ENCODE measurements at regions not wholly inside any gene's neighbourhood (a gene's known extent, or its start where the extent isn't known, plus 50 kb on each side); places are given as distances from the start of the nearest gene placed in this dataset.

DNA sequence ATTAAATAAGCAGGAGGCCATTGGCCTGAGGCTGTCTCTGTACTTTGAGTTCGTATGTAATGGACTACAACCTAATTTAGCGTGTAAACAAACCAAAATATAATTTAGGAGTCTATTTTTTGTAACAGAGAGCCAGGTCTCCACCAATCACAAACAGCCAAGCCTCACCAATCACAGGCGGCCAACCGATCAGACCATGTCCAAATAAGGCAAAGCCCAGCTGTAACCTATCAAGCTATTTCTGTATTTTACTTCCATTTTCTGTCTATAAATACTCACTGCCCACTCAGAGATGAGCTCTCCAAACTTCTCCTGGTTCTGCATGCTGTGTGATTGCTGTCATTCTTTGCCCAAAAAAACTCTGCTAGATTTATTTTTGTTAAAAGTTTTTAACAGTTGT lies 322.7 kb downstream of the NPIPA8 start:
- ATAC-seq = no peak
- intact Hi-C loops (cut with DNase I) = no loop called here
- DNase-seq = no peak
- 83% methylated on average over 4 of the region's 4 CpGs for WGBS
- Histone ChIP-seq H3K4me3 (ENCODE audit: low read length) (no peak overlapping the region), H3K4me1 (ENCODE audit: control insufficient read depth, insufficient read depth, low read length) (no peaks in the 10 kb centered on the region), H3K27me3 (ENCODE audit: control insufficient read depth, insufficient read depth) (peaks cover 2% of the 10 kb centered on the region), H3K27ac (ENCODE audit: low read length) (no peak overlapping the region), H3K9me3 (ENCODE audit: control insufficient read depth, low read length) (no peaks in the 10 kb centered on the region)

DNA sequence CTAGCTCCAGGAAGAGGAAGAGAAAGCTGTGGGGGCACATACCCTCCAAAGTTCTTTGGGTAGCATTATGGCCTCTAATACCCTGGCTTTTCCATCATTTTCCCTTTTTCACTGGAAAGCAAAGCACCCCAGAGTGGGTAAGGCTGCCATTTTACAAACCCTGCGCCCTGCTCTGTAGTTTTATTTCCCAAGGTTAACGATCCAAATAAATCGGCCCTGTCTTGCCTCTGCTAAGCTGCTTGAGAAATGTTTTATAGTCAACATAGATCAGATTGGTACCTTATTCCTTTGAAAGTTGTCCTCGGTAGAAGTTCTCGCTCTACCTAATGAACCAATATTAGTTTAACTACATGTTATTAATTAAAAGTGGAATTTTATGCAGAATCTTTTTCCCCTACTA lies 328.2 kb downstream of the NPIPA8 start:
- intact Hi-C loops (cut with DNase I) = no loop called here
- WGBS = 92% methylated on average over 5 of the region's 5 CpGs
- DNase-seq (no peak), ATAC-seq (no peak)
- Histone ChIP-seq H3K4me3 (ENCODE audit: low read length) (no peak overlapping the region), H3K4me1 (ENCODE audit: control insufficient read depth, insufficient read depth, low read length) (no peaks in the 10 kb centered on the region), H3K27me3 (ENCODE audit: control insufficient read depth, insufficient read depth) (no peaks in the 10 kb centered on the region), H3K9me3 (ENCODE audit: control insufficient read depth, low read length) (no peaks in the 10 kb centered on the region), H3K27ac (ENCODE audit: low read length) (no peak overlapping the region)

DNA sequence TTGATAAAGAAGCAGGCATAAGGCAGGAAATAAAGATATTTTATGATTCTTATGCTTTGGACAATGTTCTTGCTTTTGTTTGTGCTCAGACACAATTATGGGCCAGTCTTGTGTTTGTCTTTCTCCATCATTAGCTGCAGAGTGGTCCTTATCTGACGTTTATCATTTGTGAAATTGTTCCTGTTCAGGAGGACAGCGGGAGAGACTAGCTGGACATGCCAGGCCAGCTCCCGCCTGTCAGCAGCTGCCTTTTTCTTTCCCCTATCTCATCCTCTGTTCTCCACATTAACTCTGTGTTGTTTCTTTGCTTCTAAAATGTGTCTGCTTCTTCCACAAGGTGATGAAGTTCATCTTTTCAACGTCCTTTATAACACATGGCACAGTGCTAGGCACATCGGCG lies 333.5 kb downstream of the NPIPA8 start:
- H3K4me1 ChIP-seq (ENCODE audit: control insufficient read depth, insufficient read depth, low read length) = no peaks in the 10 kb centered on the region
- DNase-seq = no peak
- intact Hi-C loops (cut with DNase I) = no loop called here
- no peak overlapping the region for H3K4me3 ChIP-seq (ENCODE audit: low read length)
- 38% methylated on average over 6 of the region's 6 CpGs for WGBS
- no peak for ATAC-seq
- no peak overlapping the region for H3K27ac ChIP-seq (ENCODE audit: low read length)
- no peaks in the 10 kb centered on the region for H3K9me3 ChIP-seq (ENCODE audit: control insufficient read depth, low read length)
- no peaks in the 10 kb centered on the region for H3K27me3 ChIP-seq (ENCODE audit: control insufficient read depth, insufficient read depth)

GRCh38 chr16:17998996-17999395 lies 337.5 kb downstream of the NPIPA8 start:
- DNase-seq (no peak), ATAC-seq (no peak)
- 77% methylated on average over 6 of the region's 6 CpGs for WGBS
- H3K4me3 ChIP-seq (ENCODE audit: low read length) = no peak overlapping the region
- no peaks in the 10 kb centered on the region for H3K4me1 ChIP-seq (ENCODE audit: control insufficient read depth, insufficient read depth, low read length)
- H3K27me3 ChIP-seq (ENCODE audit: control insufficient read depth, insufficient read depth) = peaks cover 4% of the 10 kb centered on the region
- H3K27ac ChIP-seq (ENCODE audit: low read length) = no peak overlapping the region
- intact Hi-C loops (cut with DNase I) = no loop called here
- H3K9me3 ChIP-seq (ENCODE audit: control insufficient read depth, low read length) = no peaks in the 10 kb centered on the region

DNA sequence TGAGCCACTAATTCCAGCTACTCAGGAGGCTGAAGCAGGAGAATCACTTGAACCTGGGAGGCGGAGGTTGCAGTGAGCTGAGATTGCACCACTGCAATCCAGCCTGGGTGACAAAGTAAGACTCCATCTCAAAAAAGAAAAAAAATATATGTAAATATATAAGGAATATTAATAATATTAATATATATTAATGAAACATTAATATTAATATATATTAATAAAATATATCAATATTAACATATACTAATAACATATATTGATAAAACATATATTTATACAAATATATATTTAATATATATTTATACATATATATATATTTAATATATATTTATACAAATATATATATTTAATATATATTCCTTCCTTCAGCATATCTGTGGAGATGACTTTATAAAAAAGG lies 338.0 kb downstream of the NPIPA8 start:
- intact Hi-C loops (cut with DNase I) = no loop called here
- peaks cover 4% of the 10 kb centered on the region for H3K27me3 ChIP-seq (ENCODE audit: control insufficient read depth, insufficient read depth)
- no peaks in the 10 kb centered on the region for H3K9me3 ChIP-seq (ENCODE audit: control insufficient read depth, low read length)
- H3K4me3 ChIP-seq (ENCODE audit: low read length) = no peak overlapping the region
- 95% methylated on average over 1 of the region's 1 CpG for WGBS
- no peak for DNase-seq
- ATAC-seq = no peak
- no peak overlapping the region for H3K27ac ChIP-seq (ENCODE audit: low read length)
- no peaks in the 10 kb centered on the region for H3K4me1 ChIP-seq (ENCODE audit: control insufficient read depth, insufficient read depth, low read length)

DNA sequence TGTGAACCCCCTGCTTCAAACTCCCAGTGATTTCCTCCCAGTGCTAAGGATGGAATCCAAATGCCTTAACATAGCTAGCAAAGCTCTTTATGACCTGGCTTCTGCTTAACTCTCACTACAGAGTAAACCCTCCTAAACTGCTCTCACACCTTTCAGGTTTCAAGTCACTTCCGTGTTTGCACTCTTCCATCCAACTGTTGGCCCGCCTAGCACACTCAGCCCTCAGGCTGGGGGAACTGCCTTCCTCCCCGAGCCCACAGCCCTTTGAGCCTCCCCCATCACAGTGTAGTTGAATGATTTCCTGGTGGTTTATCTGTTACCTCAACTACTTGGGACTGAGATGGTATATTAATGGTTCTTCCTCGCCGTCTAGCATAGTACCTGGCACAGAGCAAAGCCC lies 342.5 kb downstream of the NPIPA8 start:
- H3K4me1 ChIP-seq (ENCODE audit: control insufficient read depth, insufficient read depth, low read length) = no peaks in the 10 kb centered on the region
- intact Hi-C loops (cut with DNase I) = no loop called here
- no peak overlapping the region for H3K4me3 ChIP-seq (ENCODE audit: low read length)
- 70% methylated on average over 5 of the region's 5 CpGs for WGBS
- no peak overlapping the region for H3K27ac ChIP-seq (ENCODE audit: low read length)
- ATAC-seq (no peak), DNase-seq (no peak)
- peaks cover 4% of the 10 kb centered on the region for H3K27me3 ChIP-seq (ENCODE audit: control insufficient read depth, insufficient read depth)
- H3K9me3 ChIP-seq (ENCODE audit: control insufficient read depth, low read length) = no peaks in the 10 kb centered on the region

DNA sequence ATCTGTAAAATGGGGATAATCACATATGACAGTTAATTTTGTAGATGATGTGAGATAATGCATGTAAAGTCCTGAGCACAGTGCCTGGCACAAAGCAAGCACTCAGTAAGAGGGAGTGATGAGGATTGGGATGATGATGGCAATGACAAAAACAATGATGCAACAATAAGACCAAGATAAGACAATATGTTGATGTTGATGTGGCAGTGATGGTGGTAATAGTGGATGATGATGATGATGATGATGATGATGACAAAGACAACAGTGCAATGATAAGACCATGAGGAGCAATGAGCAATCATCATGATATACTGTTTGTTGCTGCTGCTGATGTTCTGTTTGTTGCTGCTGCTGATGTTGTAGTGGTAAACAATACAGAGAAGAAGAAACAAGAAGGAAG lies 344.1 kb downstream of the NPIPA8 start:
- no peaks in the 10 kb centered on the region for H3K4me1 ChIP-seq (ENCODE audit: control insufficient read depth, insufficient read depth, low read length)
- ATAC-seq (no peak), DNase-seq (no peak)
- H3K27me3 ChIP-seq (ENCODE audit: control insufficient read depth, insufficient read depth) = peaks cover 4% of the 10 kb centered on the region
- no peaks in the 10 kb centered on the region for H3K9me3 ChIP-seq (ENCODE audit: control insufficient read depth, low read length)
- H3K27ac ChIP-seq (ENCODE audit: low read length) = no peak overlapping the region
- H3K4me3 ChIP-seq (ENCODE audit: low read length) = no peak overlapping the region
- intact Hi-C loops (cut with DNase I) = no loop called here

DNA sequence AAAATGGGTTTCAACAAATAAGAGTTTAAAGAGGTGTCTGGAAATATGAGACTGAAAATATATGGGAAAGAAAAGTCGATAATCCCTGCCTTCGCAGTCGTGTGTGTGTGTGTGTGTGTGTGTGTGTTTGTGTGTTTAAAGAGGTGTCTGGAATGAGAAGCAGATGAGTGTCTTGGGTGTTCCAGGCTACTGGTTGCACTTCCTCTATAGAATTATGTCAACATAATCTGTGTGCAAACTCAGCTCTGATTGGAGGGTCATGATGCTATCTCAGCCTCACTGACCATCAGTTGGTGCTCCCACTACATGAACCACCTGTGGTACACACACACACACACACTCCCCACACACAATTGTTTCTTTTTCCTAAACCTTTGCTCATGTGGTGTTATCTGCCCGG lies 347.3 kb downstream of the NPIPA8 start:
- ATAC-seq (no peak), DNase-seq (no peak)
- Histone ChIP-seq H3K27me3 (ENCODE audit: control insufficient read depth, insufficient read depth) (no peaks in the 10 kb centered on the region), H3K4me1 (ENCODE audit: control insufficient read depth, insufficient read depth, low read length) (no peaks in the 10 kb centered on the region), H3K4me3 (ENCODE audit: low read length) (no peak overlapping the region), H3K9me3 (ENCODE audit: control insufficient read depth, low read length) (no peaks in the 10 kb centered on the region), H3K27ac (ENCODE audit: low read length) (no peak overlapping the region)
- 65% methylated on average over 4 of the region's 4 CpGs for WGBS
- intact Hi-C loops (cut with DNase I) = no loop called here

DNA sequence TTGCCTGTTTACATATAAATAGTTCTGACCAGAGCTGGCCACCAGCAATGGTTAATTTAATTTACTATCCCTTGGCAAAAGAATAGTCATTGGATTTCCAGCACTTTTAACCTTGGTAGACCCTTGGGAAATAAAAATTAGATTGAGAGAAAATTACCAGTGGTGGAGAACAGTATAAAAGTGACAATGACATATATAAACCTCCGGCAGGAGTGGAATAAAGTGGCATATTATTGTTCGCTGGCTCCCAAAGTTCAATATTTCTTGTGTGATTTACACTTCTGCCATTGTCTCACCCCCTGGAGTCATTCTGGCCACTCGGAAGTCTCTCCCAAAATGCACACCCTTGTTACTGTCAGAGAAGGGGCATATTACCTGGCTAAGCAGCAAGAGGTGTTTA lies 347.7 kb downstream of the NPIPA8 start:
- 87% methylated on average over 3 of the region's 3 CpGs for WGBS
- Histone ChIP-seq H3K27ac (ENCODE audit: low read length) (no peak overlapping the region), H3K27me3 (ENCODE audit: control insufficient read depth, insufficient read depth) (no peaks in the 10 kb centered on the region), H3K9me3 (ENCODE audit: control insufficient read depth, low read length) (no peaks in the 10 kb centered on the region), H3K4me3 (ENCODE audit: low read length) (no peak overlapping the region), H3K4me1 (ENCODE audit: control insufficient read depth, insufficient read depth, low read length) (no peaks in the 10 kb centered on the region)
- ATAC-seq (no peak), DNase-seq (no peak)
- intact Hi-C loops (cut with DNase I) = no loop called here

GRCh38 chr16:17986991-17987390 lies 349.5 kb downstream of the NPIPA8 start:
- intact Hi-C loops (cut with DNase I) = no loop called here
- 91% methylated on average over 5 of the region's 5 CpGs for WGBS
- no peaks in the 10 kb centered on the region for H3K4me1 ChIP-seq (ENCODE audit: control insufficient read depth, insufficient read depth, low read length)
- DNase-seq = no peak
- H3K4me3 ChIP-seq (ENCODE audit: low read length) = no peak overlapping the region
- H3K27me3 ChIP-seq (ENCODE audit: control insufficient read depth, insufficient read depth) = no peaks in the 10 kb centered on the region
- ATAC-seq = no peak
- H3K27ac ChIP-seq (ENCODE audit: low read length) = no peak overlapping the region
- H3K9me3 ChIP-seq (ENCODE audit: control insufficient read depth, low read length) = no peaks in the 10 kb centered on the region

DNA sequence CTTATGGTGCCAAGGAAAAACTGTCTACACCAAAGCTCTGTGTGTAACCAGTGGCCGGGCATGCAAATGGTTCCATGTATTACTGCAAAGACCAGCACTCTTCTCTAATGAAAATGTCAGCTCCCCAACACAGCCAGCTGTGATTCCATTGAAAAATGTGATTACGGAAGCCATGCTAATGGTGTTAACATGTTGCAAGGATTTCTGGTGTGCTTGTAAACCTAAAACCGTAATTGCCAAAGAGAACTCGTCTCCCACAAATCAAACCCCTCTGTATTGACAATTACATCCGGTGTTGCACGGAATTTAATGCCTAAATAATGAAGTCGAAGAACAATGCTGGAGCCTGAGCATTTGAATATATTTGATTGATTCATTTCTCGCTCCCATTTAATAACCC lies 351.7 kb downstream of the NPIPA8 start:
- Histone ChIP-seq H3K4me1 (ENCODE audit: control insufficient read depth, insufficient read depth, low read length) (no peaks in the 10 kb centered on the region), H3K27me3 (ENCODE audit: control insufficient read depth, insufficient read depth) (no peaks in the 10 kb centered on the region), H3K9me3 (ENCODE audit: control insufficient read depth, low read length) (no peaks in the 10 kb centered on the region), H3K27ac (ENCODE audit: low read length) (no peak overlapping the region), H3K4me3 (ENCODE audit: low read length) (no peak overlapping the region)
- 84% methylated on average over 8 of the region's 8 CpGs for WGBS
- DNase-seq = no peak
- ATAC-seq = no peak
- intact Hi-C loops (cut with DNase I) = no loop called here

DNA sequence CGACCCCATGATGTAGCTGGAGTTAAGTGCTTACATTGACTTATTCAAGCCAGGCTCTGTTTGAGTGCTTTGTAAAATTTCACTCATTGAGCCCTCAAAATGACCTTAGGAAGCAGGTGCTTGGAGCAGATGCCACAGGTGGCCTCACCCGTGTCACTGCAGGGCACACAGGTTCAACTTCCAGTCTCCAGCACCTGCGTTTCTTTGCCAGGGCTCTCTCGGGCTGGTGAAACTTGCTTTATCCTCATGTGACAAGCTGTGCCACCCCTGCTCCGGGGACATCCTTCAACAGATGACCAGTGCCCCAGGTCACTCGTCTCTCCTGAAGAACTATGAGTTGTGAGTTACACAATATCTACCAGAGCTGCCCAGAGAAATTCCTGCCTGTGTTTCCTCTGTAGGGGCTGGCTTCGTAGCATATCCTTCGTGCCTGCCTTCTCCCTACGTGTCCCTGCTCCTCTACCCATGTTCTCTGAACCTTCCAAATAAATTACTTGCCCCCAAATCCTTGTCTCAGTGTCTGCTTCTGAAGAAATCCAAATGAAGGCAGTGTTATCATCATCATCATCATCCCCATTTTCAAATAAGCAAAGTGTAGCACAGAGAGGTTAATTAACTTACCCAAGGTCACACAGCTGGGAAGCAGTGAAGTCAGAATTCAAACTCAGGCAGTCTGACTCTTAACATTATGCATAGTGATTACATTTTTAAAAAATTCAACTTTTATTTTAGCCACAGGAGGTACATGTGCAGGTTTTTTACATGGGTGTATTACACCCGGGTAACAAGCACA lies 352.5 kb downstream of the NPIPA8 start:
- no peaks in the 10 kb centered on the region for H3K9me3 ChIP-seq (ENCODE audit: control insufficient read depth, low read length)
- no peak for ATAC-seq
- H3K4me3 ChIP-seq (ENCODE audit: low read length) = no peak overlapping the region
- 80% methylated on average over 10 of the region's 10 CpGs for WGBS
- H3K27ac ChIP-seq (ENCODE audit: low read length) = no peak overlapping the region
- no peaks in the 10 kb centered on the region for H3K27me3 ChIP-seq (ENCODE audit: control insufficient read depth, insufficient read depth)
- no peaks in the 10 kb centered on the region for H3K4me1 ChIP-seq (ENCODE audit: control insufficient read depth, insufficient read depth, low read length)
- intact Hi-C loops (cut with DNase I) = no loop called here
- DNase-seq = no peak
